Dendritic cell treated with granulocyte-macrophage colony-stimulating factor and Interleukin-4, amounts not matched to agents 40 ng/mL and 50 ng/mL, for 4 days (primary cell): ENCODE measurements at regions not wholly inside any gene's neighbourhood (a gene's known extent, or its start where the extent isn't known, plus 50 kb on each side); places are given as distances from the start of the nearest gene placed in this dataset.

Experiments
- H3K27ac Mint-ChIP-seq: one replicate; pipeline ENCODE4 v1.8.0; 2022; ENCODE audit warnings: mild to moderate bottlenecking, mixed read lengths
- H3K27me3 Mint-ChIP-seq: one replicate; pipeline ENCODE4 v1.8.0; 2022; ENCODE audit warnings: mild to moderate bottlenecking, mixed read lengths
- H3K36me3 Mint-ChIP-seq: one replicate; pipeline ENCODE4 v1.8.0; 2022; ENCODE audit warnings: low read depth, mixed read lengths
- H3K4me1 Mint-ChIP-seq: one replicate; pipeline ENCODE4 v1.8.0; 2022; ENCODE audit warnings: low read depth, mixed read lengths
- H3K4me3 Mint-ChIP-seq: one replicate; pipeline ENCODE4 v1.8.0; 2022; ENCODE audit warnings: mild to moderate bottlenecking, moderate library complexity, mixed read lengths
- H3K9me3 Mint-ChIP-seq: one replicate; pipeline ENCODE4 v1.8.0; 2022; ENCODE audit warnings: mixed read lengths
- intact Hi-C: fragments of 100-400 bp; cut with micrococcal nuclease; formaldehyde crosslinking; loops from one replicate; pipeline ENCODE4 v1.15.0; 2022

- intact Hi-C loops = no loop called here
- no peak overlapping the region for H3K27ac Mint-ChIP-seq
- H3K4me3 Mint-ChIP-seq = no peak overlapping the region
- H3K4me1 Mint-ChIP-seq = no peaks in the 10 kb centered on the region
- H3K9me3 Mint-ChIP-seq = peaks cover 11% of the 10 kb centered on the region
- no peaks in the 10 kb centered on the region for H3K27me3 Mint-ChIP-seq
- H3K36me3 Mint-ChIP-seq = no peaks in the 10 kb centered on the region
Measured at GRCh38 chr19:31718032-31718431, 368.8 kb upstream of the TSHZ3 start.

GRCh38 chr19:31718898-31719297 is 369.7 kb upstream of the TSHZ3 start:
- H3K27ac Mint-ChIP-seq = no peak overlapping the region
- no peaks in the 10 kb centered on the region for H3K36me3 Mint-ChIP-seq

GRCh38 chr19:31723101-31723500 is 373.9 kb upstream of the TSHZ3 start:
- intact Hi-C loops = no loop called here
- Mint-ChIP-seq H3K27ac (no peak overlapping the region), H3K27me3 (no peaks in the 10 kb centered on the region), H3K4me1 (no peaks in the 10 kb centered on the region), H3K4me3 (no peak overlapping the region), H3K9me3 (no peaks in the 10 kb centered on the region), H3K36me3 (no peaks in the 10 kb centered on the region)

More at GRCh38 chr19:31718898-31719297, 369.7 kb upstream of the TSHZ3 start:
- H3K4me3 Mint-ChIP-seq = no peak overlapping the region
- H3K9me3 Mint-ChIP-seq = peaks cover 2% of the 10 kb centered on the region
- no peaks in the 10 kb centered on the region for H3K27me3 Mint-ChIP-seq
- H3K4me1 Mint-ChIP-seq = no peaks in the 10 kb centered on the region
- intact Hi-C loops = no loop called here

GRCh38 chr19:31725051-31725450 is 375.8 kb upstream of the TSHZ3 start:
- Mint-ChIP-seq H3K27me3 (no peaks in the 10 kb centered on the region), H3K36me3 (no peaks in the 10 kb centered on the region), H3K27ac (no peak overlapping the region), H3K9me3 (no peaks in the 10 kb centered on the region), H3K4me1 (no peaks in the 10 kb centered on the region), H3K4me3 (no peak overlapping the region)
- intact Hi-C loops = no loop called here

- Mint-ChIP-seq H3K9me3 (no peaks in the 10 kb centered on the region), H3K36me3 (no peaks in the 10 kb centered on the region), H3K27me3 (no peaks in the 10 kb centered on the region), H3K27ac (no peak overlapping the region), H3K4me1 (no peaks in the 10 kb centered on the region), H3K4me3 (no peak overlapping the region)
- intact Hi-C loops = no loop called here
Measured at GRCh38 chr19:31727536-31727935, 378.3 kb upstream of the TSHZ3 start.

GRCh38 chr19:31730270-31730669 is 381.0 kb upstream of the TSHZ3 start:
- H3K4me1 Mint-ChIP-seq = no peaks in the 10 kb centered on the region
- H3K27me3 Mint-ChIP-seq = no peaks in the 10 kb centered on the region
- no peak overlapping the region for H3K4me3 Mint-ChIP-seq
- no peak overlapping the region for H3K27ac Mint-ChIP-seq
- no peaks in the 10 kb centered on the region for H3K9me3 Mint-ChIP-seq
- H3K36me3 Mint-ChIP-seq = no peaks in the 10 kb centered on the region
- intact Hi-C loops = no loop called here

GRCh38 chr19:31733591-31733990 is 384.4 kb upstream of the TSHZ3 start:
- Mint-ChIP-seq H3K36me3 (no peaks in the 10 kb centered on the region), H3K4me1 (no peaks in the 10 kb centered on the region), H3K4me3 (no peak overlapping the region), H3K9me3 (no peaks in the 10 kb centered on the region), H3K27ac (no peak overlapping the region), H3K27me3 (no peaks in the 10 kb centered on the region)
- intact Hi-C loops = no loop called here

GRCh38 chr19:31742249-31742648 is 393.0 kb upstream of the TSHZ3 start:
- H3K27me3 Mint-ChIP-seq = no peaks in the 10 kb centered on the region
- H3K27ac Mint-ChIP-seq = no peak overlapping the region
- H3K9me3 Mint-ChIP-seq = no peaks in the 10 kb centered on the region
- H3K4me1 Mint-ChIP-seq = no peaks in the 10 kb centered on the region
- H3K4me3 Mint-ChIP-seq = no peak overlapping the region
- no peaks in the 10 kb centered on the region for H3K36me3 Mint-ChIP-seq
- intact Hi-C loops = no loop called here

- H3K27ac Mint-ChIP-seq = no peak overlapping the region
- no peak overlapping the region for H3K4me3 Mint-ChIP-seq
- no peaks in the 10 kb centered on the region for H3K27me3 Mint-ChIP-seq
- no peaks in the 10 kb centered on the region for H3K36me3 Mint-ChIP-seq
- H3K4me1 Mint-ChIP-seq = no peaks in the 10 kb centered on the region
- intact Hi-C loops = no loop called here
- H3K9me3 Mint-ChIP-seq = no peaks in the 10 kb centered on the region
Measured at GRCh38 chr19:31745731-31746130, 396.5 kb upstream of the TSHZ3 start.

GRCh38 chr19:31749231-31749630 is 400.0 kb upstream of the TSHZ3 start:
- no peaks in the 10 kb centered on the region for H3K27me3 Mint-ChIP-seq
- no peak overlapping the region for H3K4me3 Mint-ChIP-seq
- H3K36me3 Mint-ChIP-seq = no peaks in the 10 kb centered on the region
- intact Hi-C loops = no loop called here
- no peaks in the 10 kb centered on the region for H3K9me3 Mint-ChIP-seq
- H3K27ac Mint-ChIP-seq = no peak overlapping the region
- no peaks in the 10 kb centered on the region for H3K4me1 Mint-ChIP-seq

GRCh38 chr19:31759359-31759758 is 410.1 kb upstream of the TSHZ3 start:
- no peaks in the 10 kb centered on the region for H3K36me3 Mint-ChIP-seq
- intact Hi-C loops = no loop called here
- H3K27ac Mint-ChIP-seq = no peak overlapping the region
- no peaks in the 10 kb centered on the region for H3K9me3 Mint-ChIP-seq
- no peaks in the 10 kb centered on the region for H3K27me3 Mint-ChIP-seq
- H3K4me1 Mint-ChIP-seq = no peaks in the 10 kb centered on the region
- no peak overlapping the region for H3K4me3 Mint-ChIP-seq

GRCh38 chr19:31761281-31761913 is 412.2 kb upstream of the TSHZ3 start:
- Mint-ChIP-seq H3K27me3 (no peaks in the 10 kb centered on the region), H3K4me1 (no peaks in the 10 kb centered on the region), H3K9me3 (peaks cover 9% of the 10 kb centered on the region), H3K27ac (no peak overlapping the region), H3K4me3 (no peak overlapping the region), H3K36me3 (no peaks in the 10 kb centered on the region)
- intact Hi-C loops = no loop called here

- intact Hi-C loops = no loop called here
- no peaks in the 10 kb centered on the region for H3K27me3 Mint-ChIP-seq
- H3K4me3 Mint-ChIP-seq = no peak overlapping the region
Measured at GRCh38 chr19:31770223-31770622, 421.0 kb upstream of the TSHZ3 start.

GRCh38 chr19:31772915-31773314 is 423.7 kb upstream of the TSHZ3 start:
- H3K4me1 Mint-ChIP-seq = no peaks in the 10 kb centered on the region
- intact Hi-C loops = no loop called here
- no peak overlapping the region for H3K4me3 Mint-ChIP-seq
- no peaks in the 10 kb centered on the region for H3K36me3 Mint-ChIP-seq
- H3K27me3 Mint-ChIP-seq = no peaks in the 10 kb centered on the region
- H3K9me3 Mint-ChIP-seq = no peaks in the 10 kb centered on the region
- no peak overlapping the region for H3K27ac Mint-ChIP-seq

More at GRCh38 chr19:31770223-31770622, 421.0 kb upstream of the TSHZ3 start:
- no peaks in the 10 kb centered on the region for H3K4me1 Mint-ChIP-seq
- no peaks in the 10 kb centered on the region for H3K36me3 Mint-ChIP-seq
- no peak overlapping the region for H3K27ac Mint-ChIP-seq
- H3K9me3 Mint-ChIP-seq = peaks cover 3% of the 10 kb centered on the region

- intact Hi-C loops = no loop called here
- no peak overlapping the region for H3K27ac Mint-ChIP-seq
Measured at GRCh38 chr19:31781542-31781941, 432.3 kb upstream of the TSHZ3 start.

More at GRCh38 chr19:31781542-31781941, 432.3 kb upstream of the TSHZ3 start:
- H3K9me3 Mint-ChIP-seq = no peaks in the 10 kb centered on the region
- no peak overlapping the region for H3K4me3 Mint-ChIP-seq
- H3K27me3 Mint-ChIP-seq = no peaks in the 10 kb centered on the region
- H3K4me1 Mint-ChIP-seq = no peaks in the 10 kb centered on the region
- H3K36me3 Mint-ChIP-seq = no peaks in the 10 kb centered on the region
